Cardiac muscle cell (in vitro differentiated cells and primary cell): ENCODE measurements at regions not wholly inside any gene's neighbourhood (a gene's known extent, or its start where the extent isn't known, plus 50 kb on each side); places are given as distances from the start of the nearest gene placed in this dataset.

Experiments
- DNase-seq, 2 donors: peaks; one replicate each; pipeline versions ENCODE4 v3.0.0 to v3.0.0-alpha.2; 2010 to 2017; ENCODE audit warnings: low read depth in 1 of 2, low spot score in 1 of 2
- H3K27ac ChIP-seq: fragments of 200-600 bp; sonication (generic); 2 replicates; pipeline ENCODE4 v1.5.1; 2016
- H3K27me3 ChIP-seq: fragments of 200-600 bp; sonication (generic); 2 replicates; pipeline ENCODE4 v1.6.0; 2016; ENCODE audit warnings: control low read depth
- H3K36me3 ChIP-seq: fragments of 200-600 bp; sonication (generic); 2 replicates; pipeline ENCODE4 v1.5.1; 2016; ENCODE audit warnings: control low read depth
- H3K4me1 ChIP-seq: fragments of 200-600 bp; sonication (generic); 2 replicates; pipeline ENCODE4 v1.8.1; 2017; ENCODE audit warnings: low read depth, mild to moderate bottlenecking, mixed run types
- H3K4me3 ChIP-seq: fragments of 200-600 bp; sonication (generic); 2 replicates; pipeline ENCODE4 v1.5.1; 2016; ENCODE audit warnings: mild to moderate bottlenecking
- H3K9me3 ChIP-seq: fragments of 200-600 bp; sonication (generic); 2 replicates; pipeline ENCODE4 v1.5.1; 2017; ENCODE audit warnings: low read depth, mild to moderate bottlenecking, control low read depth
- CTCF ChIP-seq: IDR thresholded peaks from 2 replicates; pipeline ENCODE4 v1.5.1; 2012; ENCODE audit warnings: low read depth, mild to moderate bottlenecking, low read length

DNA sequence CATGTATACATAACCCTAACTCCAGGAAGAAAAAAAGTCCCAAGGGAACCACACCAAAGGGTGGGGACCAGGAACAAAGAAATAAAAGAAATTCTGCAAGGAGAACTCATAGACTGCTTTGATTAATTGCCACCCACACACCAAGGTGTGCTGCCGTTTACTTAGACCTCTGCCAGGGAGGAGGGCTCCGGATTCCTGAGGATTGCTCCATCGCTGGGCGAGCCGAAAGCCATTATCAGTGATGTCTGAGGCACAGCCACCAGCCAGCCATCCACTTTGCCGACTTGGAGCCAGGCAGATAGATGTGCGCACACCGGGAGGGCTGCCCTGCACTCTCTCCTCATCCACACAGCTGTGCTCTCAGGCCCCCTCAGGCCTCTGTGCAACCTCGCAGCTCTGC is 272.7 kb upstream of the FOXQ1 start:
- Histone ChIP-seq H3K36me3 (no peaks in the 10 kb centered on the region), H3K27ac (no peak overlapping the region), H3K4me3 (no peak overlapping the region), H3K9me3 (no peaks in the 10 kb centered on the region), H3K4me1 (no peaks in the 10 kb centered on the region), H3K27me3 (no peaks in the 10 kb centered on the region)
- TF ChIP-seq CTCF: no peak
- no peak for DNase-seq

GRCh38 chr6:1037430-1038202 is 274.3 kb upstream of the FOXQ1 start:
- no peak overlapping the region for H3K4me3 ChIP-seq
- no peaks in the 10 kb centered on the region for H3K27me3 ChIP-seq
- H3K9me3 ChIP-seq: no peaks in the 10 kb centered on the region
- no peaks in the 10 kb centered on the region for H3K36me3 ChIP-seq
- TF ChIP-seq CTCF: no peak
- no peaks in the 10 kb centered on the region for H3K4me1 ChIP-seq
- no peak for DNase-seq
- no peak overlapping the region for H3K27ac ChIP-seq

- no peaks in the 10 kb centered on the region for H3K36me3 ChIP-seq
- H3K27me3 ChIP-seq: no peaks in the 10 kb centered on the region
- no peak overlapping the region for H3K27ac ChIP-seq
- TF ChIP-seq CTCF: no peak
- H3K9me3 ChIP-seq: no peaks in the 10 kb centered on the region
- no peaks in the 10 kb centered on the region for H3K4me1 ChIP-seq
- no peak overlapping the region for H3K4me3 ChIP-seq
- no peak for DNase-seq
Observed at GRCh38 chr6:1035401-1035800, 276.5 kb upstream of the FOXQ1 start.

DNA sequence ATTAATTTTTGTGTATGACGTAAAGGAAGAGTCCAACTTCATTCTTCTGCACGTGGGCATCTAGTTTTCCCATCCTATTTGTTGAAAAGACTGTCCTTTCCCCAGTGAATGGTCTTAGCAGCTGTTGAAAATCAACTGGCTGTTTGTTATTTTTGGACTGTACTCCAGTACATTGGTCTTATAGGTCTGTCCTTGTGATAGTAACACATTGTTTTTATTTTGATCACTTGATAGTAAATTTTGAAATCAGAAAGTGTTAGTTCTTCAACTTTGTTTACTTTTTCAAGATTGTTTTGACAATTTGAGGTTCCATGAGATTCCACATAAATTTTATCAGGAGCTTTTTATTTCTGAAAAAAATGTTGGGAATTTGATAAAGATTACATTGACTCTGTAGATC is 280.2 kb upstream of the FOXQ1 start:
- TF ChIP-seq CTCF: no peak
- no peak for DNase-seq
- no peaks in the 10 kb centered on the region for H3K9me3 ChIP-seq
- no peaks in the 10 kb centered on the region for H3K27me3 ChIP-seq
- no peaks in the 10 kb centered on the region for H3K4me1 ChIP-seq
- H3K27ac ChIP-seq: no peak overlapping the region
- H3K4me3 ChIP-seq: no peak overlapping the region
- no peaks in the 10 kb centered on the region for H3K36me3 ChIP-seq

GRCh38 chr6:1029141-1029540 is 282.8 kb upstream of the FOXQ1 start:
- DNase-seq: no peak
- Histone ChIP-seq H3K4me3 (no peak overlapping the region), H3K27ac (no peak overlapping the region), H3K36me3 (no peaks in the 10 kb centered on the region), H3K4me1 (no peaks in the 10 kb centered on the region), H3K9me3 (no peaks in the 10 kb centered on the region), H3K27me3 (no peaks in the 10 kb centered on the region)
- TF ChIP-seq CTCF: no peak
